CD8-positive, alpha-beta memory T cell (primary cell): ENCODE measurements at regions not wholly inside any gene's neighbourhood (a gene's known extent, or its start where the extent isn't known, plus 50 kb on each side); places are given as distances from the start of the nearest gene placed in this dataset.
"Not testable (repeated sequence)": the region's sequence is repeated elsewhere in the genome, so short reads cannot be mapped to it uniquely, and the experiment has no call there.

ENCODE experiments used
- CTCF ChIA-PET: fragments of 350-600 bp; sonication (Branson Sonifier 250); formaldehyde crosslinking; loops from one replicate; lab custom pipeline; 2021; ENCODE audit warnings: antibody characterized with exemption; lab: Charles Lee
- POLR2A ChIA-PET: fragments of 350-600 bp; sonication (Branson Sonifier 250); formaldehyde crosslinking; loops from one replicate; lab custom pipeline; 2021; ENCODE audit warnings: antibody characterized with exemption; lab: Charles Lee
- DNase-seq, 5 donors: peaks; one replicate each; pipeline versions ENCODE4 v3.0.0 to v3.0.0-alpha.2; 2020 to 2022; ENCODE audit warnings: mixed read lengths in 1 of 5
- H3K27ac ChIP-seq: one replicate; pipeline ENCODE4 v1.7.0; 2013; ENCODE audit warnings: low read depth, mild to moderate bottlenecking, low read length, moderate library complexity
- H3K27me3 ChIP-seq: 2 replicates; pipeline ENCODE4 v1.7.0; 2013; ENCODE audit warnings: low read length, mild to moderate bottlenecking; ENCODE audit not compliant: insufficient read depth, poor library complexity, severe bottlenecking
- H3K36me3 ChIP-seq: 2 replicates; pipeline ENCODE4 v1.7.0; 2013; ENCODE audit warnings: mild to moderate bottlenecking, low read length, moderate library complexity; ENCODE audit not compliant: insufficient read depth
- H3K4me1 ChIP-seq: 2 replicates; pipeline ENCODE4 v1.7.0; 2013; ENCODE audit warnings: mild to moderate bottlenecking, low read length, moderate library complexity; ENCODE audit not compliant: insufficient read depth
- H3K4me3 ChIP-seq: 2 replicates; pipeline ENCODE4 v1.7.0; 2013; ENCODE audit warnings: mild to moderate bottlenecking, low read length
- H3K9me3 ChIP-seq: 2 replicates; pipeline ENCODE4 v1.7.0; 2013; ENCODE audit warnings: mild to moderate bottlenecking, low read length
- H3K27ac Mint-ChIP-seq, 8 donors: one replicate each; pipeline ENCODE4 v1.8.0; 2020 to 2021; ENCODE audit warnings: mixed read lengths in 8 of 8, mild to moderate bottlenecking in 6 of 8, inconsistent platforms in 3 of 8, moderate library complexity in 3 of 8
- H3K27me3 Mint-ChIP-seq, 2 donors: one replicate each; pipeline ENCODE4 v1.8.0; 2020 to 2021; ENCODE audit warnings: mixed read lengths in 2 of 2, mild to moderate bottlenecking in 1 of 2, moderate library complexity in 1 of 2
- H3K36me3 Mint-ChIP-seq, 3 donors: one replicate each; pipeline ENCODE4 v1.8.0; 2020 to 2021; ENCODE audit warnings: mixed read lengths in 3 of 3, inconsistent platforms in 1 of 3, mild to moderate bottlenecking in 1 of 3
- H3K4me1 Mint-ChIP-seq, 3 donors: one replicate each; pipeline ENCODE4 v1.8.0; 2020 to 2021; ENCODE audit warnings: mixed read lengths in 3 of 3, inconsistent platforms in 1 of 3, mild to moderate bottlenecking in 1 of 3
- H3K4me3 Mint-ChIP-seq, 7 donors: one replicate each; pipeline ENCODE4 v1.8.0; 2020 to 2021; ENCODE audit warnings: mixed read lengths in 7 of 7, mild to moderate bottlenecking in 6 of 7, moderate library complexity in 4 of 7, inconsistent platforms in 2 of 7
- H3K9me3 Mint-ChIP-seq, 5 donors: one replicate each; pipeline ENCODE4 v1.8.0; 2020 to 2022; ENCODE audit warnings: mixed read lengths in 5 of 5, mild to moderate bottlenecking in 3 of 5, moderate library complexity in 2 of 5, inconsistent platforms in 1 of 5

- ChIA-PET POLR2A (no interaction called here), CTCF (no interaction called here)
These were observed 128.3 kb upstream of the CARMIL1 start for GRCh38 chr6:25150863-25151262.

GRCh38 chr6:25153079-25153478 lies 126.1 kb upstream of the CARMIL1 start:
- POLR2A ChIA-PET = no interaction called here
- H3K9me3 ChIP-seq = no peaks in the 10 kb centered on the region
- H3K4me1 ChIP-seq = no peaks in the 10 kb centered on the region
- no peak for DNase-seq
- H3K27me3 ChIP-seq = no peaks in the 10 kb centered on the region
- H3K4me1 Mint-ChIP-seq = no peaks in the 10 kb centered on the region
- no peak overlapping the region for H3K27ac Mint-ChIP-seq
- H3K27ac ChIP-seq = no peak overlapping the region
- H3K4me3 ChIP-seq = no peak overlapping the region
- H3K36me3 ChIP-seq = no peaks in the 10 kb centered on the region
- peaks cover 3 to 4% of the 10 kb centered on the region in 2 donors for H3K27me3 Mint-ChIP-seq
- H3K36me3 Mint-ChIP-seq = peaks cover 0 to 6% (median 0%) of the 10 kb centered on the region in 3 donors
- CTCF ChIA-PET = no interaction called here
- peaks cover 0 to 11% (median 6%) of the 10 kb centered on the region in 5 donors for H3K9me3 Mint-ChIP-seq
- no peak overlapping the region for H3K4me3 Mint-ChIP-seq

More at GRCh38 chr6:25150863-25151262, 128.3 kb upstream of the CARMIL1 start:
- no peaks in the 10 kb centered on the region for H3K36me3 ChIP-seq
- Mint-ChIP-seq H3K9me3 (no peaks in the 10 kb centered on the region), H3K4me1 (no peaks in the 10 kb centered on the region), H3K4me3 (no peak overlapping the region), H3K36me3 (peaks cover 0 to 6% (median 0%) of the 10 kb centered on the region in 3 donors), H3K27ac (no peak overlapping the region), H3K27me3 (no peaks in the 10 kb centered on the region)
- H3K4me1 ChIP-seq = no peaks in the 10 kb centered on the region
- H3K27ac ChIP-seq = no peak overlapping the region
- H3K9me3 ChIP-seq = no peaks in the 10 kb centered on the region
- no peaks in the 10 kb centered on the region for H3K27me3 ChIP-seq
- DNase-seq = no peak
- H3K4me3 ChIP-seq = no peak overlapping the region

GRCh38 chr6:25154034-25154596 lies 125.1 kb upstream of the CARMIL1 start:
- no peak overlapping the region for H3K27ac Mint-ChIP-seq

GRCh38 chr6:25155211-25155610 lies 124.0 kb upstream of the CARMIL1 start:
- Mint-ChIP-seq H3K36me3 (peaks cover 0 to 17% (median 2%) of the 10 kb centered on the region in 3 donors), H3K27ac (no peak overlapping the region), H3K4me3 (no peak overlapping the region), H3K4me1 (no peaks in the 10 kb centered on the region), H3K27me3 (peaks cover 6 to 8% of the 10 kb centered on the region in 2 donors), H3K9me3 (peaks cover 0 to 21% (median 15%) of the 10 kb centered on the region in 5 donors)
- Histone ChIP-seq H3K36me3 (no peaks in the 10 kb centered on the region), H3K4me1 (no peaks in the 10 kb centered on the region), H3K27ac (no peak overlapping the region), H3K4me3 (no peak overlapping the region), H3K27me3 (no peaks in the 10 kb centered on the region), H3K9me3 (no peaks in the 10 kb centered on the region)
- ChIA-PET POLR2A (no interaction called here), CTCF (no interaction called here)
- DNase-seq = no peak

More at GRCh38 chr6:25154034-25154596, 125.1 kb upstream of the CARMIL1 start:
- no peaks in the 10 kb centered on the region for H3K36me3 ChIP-seq
- Mint-ChIP-seq H3K36me3 (peaks cover 0 to 6% (median 0%) of the 10 kb centered on the region in 3 donors), H3K9me3 (peaks cover 0 to 14% (median 7%) of the 10 kb centered on the region in 5 donors), H3K4me3 (no peak overlapping the region), H3K27me3 (peaks cover 3 to 4% of the 10 kb centered on the region in 2 donors), H3K4me1 (no peaks in the 10 kb centered on the region)
- no peaks in the 10 kb centered on the region for H3K27me3 ChIP-seq
- no peaks in the 10 kb centered on the region for H3K4me1 ChIP-seq
- DNase-seq = no peak
- POLR2A ChIA-PET = no interaction called here
- no peak overlapping the region for H3K4me3 ChIP-seq
- H3K27ac ChIP-seq = no peak overlapping the region
- no peaks in the 10 kb centered on the region for H3K9me3 ChIP-seq
- CTCF ChIA-PET = no interaction called here

GRCh38 chr6:25156123-25156522 lies 123.1 kb upstream of the CARMIL1 start:
- peaks cover 0 to 23% (median 2%) of the 10 kb centered on the region in 3 donors for H3K36me3 Mint-ChIP-seq
- no peaks in the 10 kb centered on the region for H3K4me1 Mint-ChIP-seq
- Histone ChIP-seq H3K4me3 (no peak overlapping the region), H3K27me3 (no peaks in the 10 kb centered on the region), H3K4me1 (no peaks in the 10 kb centered on the region), H3K36me3 (no peaks in the 10 kb centered on the region), H3K9me3 (no peaks in the 10 kb centered on the region), H3K27ac (no peak overlapping the region)
- peak overlapping the region in 1 of 8 donors; percentile 17 for H3K27ac Mint-ChIP-seq
- H3K27me3 Mint-ChIP-seq = peaks cover 6 to 9% of the 10 kb centered on the region in 2 donors
- ChIA-PET CTCF (no interaction called here), POLR2A (interaction anchor here (0.7 kb wide), 1 partner anchor 129 kb away, joined by 3 read pairs; no protein-coding TSS in a partner anchor)
- DNase-seq = no peak
- H3K9me3 Mint-ChIP-seq = peaks cover 0 to 26% (median 17%) of the 10 kb centered on the region in 5 donors
- H3K4me3 Mint-ChIP-seq = no peak overlapping the region

GRCh38 chr6:25157183-25157582 lies 122.0 kb upstream of the CARMIL1 start:
- Mint-ChIP-seq H3K36me3 (peaks cover 0 to 24% (median 2%) of the 10 kb centered on the region in 3 donors), H3K27me3 (peaks cover 6 to 9% of the 10 kb centered on the region in 2 donors), H3K4me1 (no peaks in the 10 kb centered on the region), H3K9me3 (peaks cover 0 to 27% (median 17%) of the 10 kb centered on the region in 5 donors), H3K27ac (no peak overlapping the region), H3K4me3 (no peak overlapping the region)
- POLR2A ChIA-PET = no interaction called here
- Histone ChIP-seq H3K9me3 (no peaks in the 10 kb centered on the region), H3K27ac (no peak overlapping the region), H3K4me3 (no peak overlapping the region), H3K27me3 (no peaks in the 10 kb centered on the region), H3K36me3 (no peaks in the 10 kb centered on the region), H3K4me1 (no peaks in the 10 kb centered on the region)
- CTCF ChIA-PET = interaction anchor here (1.6 kb wide), 1 partner anchor 28 kb away, joined by 4 read pairs; no protein-coding TSS in a partner anchor
- DNase-seq = no peak

- no peaks in the 10 kb centered on the region for H3K4me1 Mint-ChIP-seq
- no peak overlapping the region for H3K4me3 Mint-ChIP-seq
- ChIA-PET POLR2A (no interaction called here), CTCF (interaction anchor here (1.6 kb wide), 1 partner anchor 29 kb away, joined by 4 read pairs; no protein-coding TSS in a partner anchor)
- Histone ChIP-seq H3K27me3 (no peaks in the 10 kb centered on the region), H3K4me3 (no peak overlapping the region), H3K36me3 (no peaks in the 10 kb centered on the region), H3K9me3 (no peaks in the 10 kb centered on the region), H3K27ac (no peak overlapping the region), H3K4me1 (no peaks in the 10 kb centered on the region)
- no peak overlapping the region for H3K27ac Mint-ChIP-seq
- H3K9me3 Mint-ChIP-seq = peaks cover 0 to 27% (median 17%) of the 10 kb centered on the region in 5 donors
- no peak for DNase-seq
- peaks cover 0 to 24% (median 2%) of the 10 kb centered on the region in 3 donors for H3K36me3 Mint-ChIP-seq
- peaks cover 6 to 9% of the 10 kb centered on the region in 2 donors for H3K27me3 Mint-ChIP-seq
These were observed 121.3 kb upstream of the CARMIL1 start for GRCh38 chr6:25157842-25158241.

- H3K27me3 ChIP-seq, POLR2A ChIA-PET, H3K9me3 ChIP-seq, H3K4me3 Mint-ChIP-seq, DNase-seq, H3K4me3 ChIP-seq, H3K4me1 ChIP-seq, H3K27ac Mint-ChIP-seq, CTCF ChIA-PET, H3K36me3 ChIP-seq, H3K4me1 Mint-ChIP-seq, H3K27ac ChIP-seq: not testable (repeated sequence)
- Mint-ChIP-seq H3K36me3 (peaks cover 0 to 28% (median 2%) of the 10 kb centered on the region in 3 donors), H3K9me3 (peaks cover 0 to 32% (median 17%) of the 10 kb centered on the region in 5 donors), H3K27me3 (peaks cover 6 to 11% of the 10 kb centered on the region in 2 donors)
These were observed 119.0 kb upstream of the CARMIL1 start for GRCh38 chr6:25160134-25160533.
